Trophoblast cell (in vitro differentiated cells and primary cell): ENCODE measurements at regions not wholly inside any gene's neighbourhood (a gene's known extent, or its start where the extent isn't known, plus 50 kb on each side); places are given as distances from the start of the nearest gene placed in this dataset.

ENCODE experiments used
- DNase-seq, 2 donors: peaks; one replicate each; pipeline ENCODE4 v3.0.0-alpha.2; 2016
- H2AFZ ChIP-seq: 2 replicates; pipeline ENCODE4 v1.6.1; 2013; ENCODE audit warnings: low read length, moderate library complexity, mild to moderate bottlenecking; ENCODE audit not compliant: insufficient read depth, poor library complexity
- H2AK5ac ChIP-seq: 2 replicates; pipeline ENCODE4 v1.6.1; 2013; ENCODE audit warnings: mild to moderate bottlenecking, low read length
- H2BK120ac ChIP-seq: 2 replicates; pipeline ENCODE4 v1.6.1; 2013; ENCODE audit warnings: low read length, mild to moderate bottlenecking, moderate library complexity; ENCODE audit not compliant: insufficient read depth, poor library complexity
- H2BK12ac ChIP-seq: 2 replicates; pipeline ENCODE4 v1.6.1; 2013; ENCODE audit warnings: mild to moderate bottlenecking, low read length, moderate library complexity
- H2BK5ac ChIP-seq: 2 replicates; pipeline ENCODE4 v1.6.1; 2013; ENCODE audit warnings: low read length, low read depth, moderate library complexity, mild to moderate bottlenecking; ENCODE audit not compliant: poor library complexity
- H3K14ac ChIP-seq: 2 replicates; pipeline ENCODE4 v1.6.1; 2013; ENCODE audit warnings: mild to moderate bottlenecking, low read length
- H3K18ac ChIP-seq: 2 replicates; pipeline ENCODE4 v1.6.1; 2013; ENCODE audit warnings: mild to moderate bottlenecking, low read length
- H3K23ac ChIP-seq: 2 replicates; pipeline ENCODE4 v1.6.1; 2013; ENCODE audit warnings: low read length
- H3K27ac ChIP-seq: 2 replicates; pipeline ENCODE4 v1.5.1; 2013; ENCODE audit warnings: low read depth, mild to moderate bottlenecking, inconsistent platforms, low read length, moderate library complexity
- H3K27me3 ChIP-seq: 2 replicates; pipeline ENCODE4 v1.6.1; 2013; ENCODE audit warnings: inconsistent platforms, mild to moderate bottlenecking, low read length, moderate library complexity; ENCODE audit not compliant: insufficient read depth
- H3K36me3 ChIP-seq, 2 experiments: 1 replicate in 1 of 2; 2 replicates in 1 of 2; pipeline ENCODE4 v1.6.1; 2013; ENCODE audit warnings: low read length in 2 of 2, mild to moderate bottlenecking in 2 of 2, moderate library complexity in 1 of 2; ENCODE audit not compliant: insufficient read depth in 2 of 2, control insufficient read depth in 1 of 2
- H3K4ac ChIP-seq: 2 replicates; pipeline ENCODE4 v1.6.1; 2013; ENCODE audit warnings: low read depth, mild to moderate bottlenecking, low read length, moderate library complexity
- H3K4me1 ChIP-seq, 2 experiments: 1 replicate in 1 of 2; 2 replicates in 1 of 2; pipeline ENCODE4 v1.6.1; 2013; ENCODE audit warnings: low read length in 2 of 2, mild to moderate bottlenecking in 2 of 2, moderate library complexity in 1 of 2; ENCODE audit not compliant: insufficient read depth in 2 of 2, control insufficient read depth in 1 of 2
- H3K4me2 ChIP-seq: 2 replicates; pipeline ENCODE4 v1.6.1; 2013; ENCODE audit warnings: inconsistent platforms, mild to moderate bottlenecking, low read length, moderate library complexity
- H3K4me3 ChIP-seq: 2 replicates; pipeline ENCODE4 v1.5.1; 2013; ENCODE audit warnings: mild to moderate bottlenecking, low read depth, low read length, inconsistent platforms
- H3K79me1 ChIP-seq: one replicate; pipeline ENCODE4 v1.6.1; 2013; ENCODE audit warnings: low read length
- H3K79me2 ChIP-seq: 2 replicates; pipeline ENCODE4 v1.6.1; 2013; ENCODE audit warnings: low read length, mild to moderate bottlenecking; ENCODE audit not compliant: control insufficient read depth, insufficient read depth, poor library complexity
- H3K9ac ChIP-seq: 2 replicates; pipeline ENCODE4 v1.6.1; 2013; ENCODE audit warnings: mild to moderate bottlenecking, low read length
- H3K9me3 ChIP-seq: 2 replicates; pipeline ENCODE4 v1.6.1; 2013; ENCODE audit warnings: low read depth, mild to moderate bottlenecking, control low read depth, inconsistent platforms, low read length; ENCODE audit not compliant: insufficient read depth
- H4K12ac ChIP-seq: 2 replicates; pipeline ENCODE4 v1.6.1; 2013; ENCODE audit warnings: low read depth, mild to moderate bottlenecking, low read length, moderate library complexity
- H4K8ac ChIP-seq: 2 replicates; pipeline ENCODE4 v1.6.1; 2013; ENCODE audit warnings: low read depth, mild to moderate bottlenecking, low read length, moderate library complexity
- H4K91ac ChIP-seq: one replicate; pipeline ENCODE4 v1.6.1; 2013; ENCODE audit warnings: low read depth, mild to moderate bottlenecking, low read length, moderate library complexity
- WGBS: extraction: QIAGEN DNeasy Blood & Tissue Kit; methylation state at CpG from one replicate; pipeline ENCODE4 v1.1.7; 2013; ENCODE audit warnings: missing lambda C conversion rate; ENCODE audit not compliant: insufficient read length, insufficient coverage; ENCODE audit errors: extremely low coverage; 5-methylcytosine and 5-hydroxymethylcytosine counted together

- Histone ChIP-seq H4K91ac (no peak overlapping the region), H2AK5ac (no peak overlapping the region), H3K23ac (no peak overlapping the region), H3K79me1 (peaks cover 1% of the 10 kb centered on the region), H3K4ac (no peak overlapping the region), H3K4me1 (peaks cover 5 to 7% of the 10 kb centered on the region in 2 experiments), H3K9me3 (no peaks in the 10 kb centered on the region), H3K36me3 (no peaks in the 10 kb centered on the region), H2AFZ (no peak overlapping the region), H3K4me2 (no peak overlapping the region), H3K79me2 (no peaks in the 10 kb centered on the region), H2BK12ac (no peak overlapping the region), H3K9ac (no peak overlapping the region), H4K12ac (no peak overlapping the region), H3K18ac (no peak overlapping the region), H4K8ac (no peak overlapping the region), H2BK5ac (no peak overlapping the region), H3K14ac (no peak overlapping the region), H3K27ac (peak overlapping the region; percentile 38), H3K4me3 (no peak overlapping the region), H3K27me3 (no peaks in the 10 kb centered on the region), H2BK120ac (no peak overlapping the region)
- DNase-seq = no peak
- no CpG with 5 or more reads among the region's 1 CpG for WGBS
Measured at GRCh38 chr4:123597586-123597985, 201.0 kb downstream of the SPRY1 start.

- Histone ChIP-seq H3K9ac (no peak overlapping the region), H2BK5ac (no peak overlapping the region), H3K27me3 (no peaks in the 10 kb centered on the region), H2AK5ac (no peak overlapping the region), H3K4me3 (no peak overlapping the region), H3K4me1 (peaks cover 5 to 7% of the 10 kb centered on the region in 2 experiments), H3K4ac (no peak overlapping the region), H3K79me1 (peaks cover 1% of the 10 kb centered on the region), H3K79me2 (no peaks in the 10 kb centered on the region), H3K4me2 (no peak overlapping the region), H3K36me3 (no peaks in the 10 kb centered on the region), H3K23ac (no peak overlapping the region), H2AFZ (no peak overlapping the region), H3K9me3 (no peaks in the 10 kb centered on the region), H4K91ac (no peak overlapping the region), H2BK120ac (no peak overlapping the region), H3K14ac (no peak overlapping the region), H4K12ac (no peak overlapping the region), H3K18ac (no peak overlapping the region), H4K8ac (no peak overlapping the region), H2BK12ac (no peak overlapping the region), H3K27ac (no peak overlapping the region)
- WGBS = no CpG with 5 or more reads among the region's 1 CpG
- DNase-seq = no peak
Measured at GRCh38 chr4:123598331-123598730, 201.7 kb downstream of the SPRY1 start.

- Histone ChIP-seq H2AFZ (no peak overlapping the region), H3K23ac (no peak overlapping the region), H3K18ac (no peak overlapping the region), H3K4ac (no peak overlapping the region), H2AK5ac (no peak overlapping the region), H4K91ac (no peak overlapping the region), H4K12ac (no peak overlapping the region), H3K14ac (no peak overlapping the region), H3K79me2 (no peaks in the 10 kb centered on the region), H3K79me1 (peaks cover 1% of the 10 kb centered on the region), H2BK120ac (no peak overlapping the region), H2BK12ac (no peak overlapping the region), H4K8ac (no peak overlapping the region), H3K4me2 (no peak overlapping the region), H3K9ac (no peak overlapping the region), H3K4me1 (peaks cover 5 to 7% of the 10 kb centered on the region in 2 experiments), H3K27me3 (no peaks in the 10 kb centered on the region), H3K36me3 (no peaks in the 10 kb centered on the region), H3K4me3 (no peak overlapping the region), H3K9me3 (no peaks in the 10 kb centered on the region), H2BK5ac (no peak overlapping the region), H3K27ac (no peak overlapping the region)
- no CpG with 5 or more reads among the region's 3 CpGs for WGBS
- DNase-seq = no peak
Measured at GRCh38 chr4:123599061-123599919, 202.7 kb downstream of the SPRY1 start.

DNA sequence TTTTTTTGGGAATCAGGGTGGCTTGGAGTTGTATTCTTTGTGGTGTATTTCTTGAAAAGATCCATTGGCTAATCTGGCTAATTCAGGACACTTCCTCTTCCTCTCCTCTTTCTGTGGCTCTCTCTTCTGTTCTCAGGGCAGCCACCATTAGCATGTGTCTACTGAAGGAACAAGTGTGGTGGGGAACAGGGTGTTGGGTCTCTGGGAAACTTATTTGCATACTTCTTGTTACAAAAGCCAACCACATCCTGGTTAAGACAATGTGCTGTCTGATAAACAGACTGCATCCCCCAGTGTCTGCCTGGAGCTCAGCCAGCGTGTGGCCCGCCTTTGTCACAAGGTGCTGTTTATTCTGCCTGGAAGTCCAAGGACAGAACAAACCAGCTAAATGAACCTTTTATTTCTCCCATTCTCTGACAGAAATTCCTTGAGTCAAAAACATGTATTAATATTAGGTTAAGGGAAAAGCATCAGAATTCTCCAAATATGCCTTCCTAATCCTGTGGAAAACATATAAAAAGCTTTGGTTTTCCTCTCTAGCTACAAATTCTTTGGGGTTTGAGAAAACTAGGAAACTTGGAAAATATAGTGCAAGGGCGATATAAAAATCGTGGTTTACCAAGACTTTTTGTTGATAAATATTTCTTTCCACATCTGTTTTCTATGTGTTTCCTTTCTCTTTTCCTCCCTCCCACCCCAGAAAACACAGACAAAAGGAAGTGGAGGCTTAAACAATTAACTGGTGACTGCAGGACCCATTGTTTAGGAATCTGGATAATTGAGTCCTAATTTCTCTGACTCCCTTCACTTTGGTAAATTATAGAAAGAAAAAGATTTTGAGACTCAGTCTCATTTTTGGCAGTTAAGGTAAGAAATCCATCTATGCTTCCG lies 203.6 kb downstream of the SPRY1 start:
- Histone ChIP-seq H2AFZ (no peak overlapping the region), H3K79me2 (no peaks in the 10 kb centered on the region), H2BK120ac (no peak overlapping the region)

More for the DNA sequence above, 203.6 kb downstream of the SPRY1 start:
- Histone ChIP-seq H3K4ac (no peak overlapping the region), H3K79me1 (peaks cover 1% of the 10 kb centered on the region), H2BK5ac (no peak overlapping the region), H3K36me3 (no peaks in the 10 kb centered on the region), H3K14ac (no peak overlapping the region), H2BK12ac (no peak overlapping the region), H2AK5ac (no peak overlapping the region), H3K18ac (no peak overlapping the region), H3K4me2 (no peak overlapping the region), H3K9ac (no peak overlapping the region), H4K8ac (no peak overlapping the region), H3K27me3 (no peaks in the 10 kb centered on the region), H3K27ac (no peak overlapping the region), H4K12ac (no peak overlapping the region), H3K4me3 (no peak overlapping the region), H3K23ac (no peak overlapping the region), H3K9me3 (no peaks in the 10 kb centered on the region), H3K4me1 (peaks cover 5 to 7% of the 10 kb centered on the region in 2 experiments), H4K91ac (no peak overlapping the region)
- DNase-seq = no peak
- 100% methylated on average over 1 of the region's 5 CpGs for WGBS
